ENCODE measurements at regions not wholly inside any gene's neighbourhood (a gene's known extent, or its start where the extent isn't known, plus 50 kb on each side); places are given as distances from the start of the nearest gene placed in this dataset.

- DNase-seq (ENCODE audit: low read depth), result no peak
- TF ChIP-seq CTCF (IDR thresholded peaks at IDR 0.05; ENCODE audit: control insufficient read depth, extremely low read depth, insufficient read depth), result 0 out of 2 replicates have a peak, but pooled peaks have one; percentile 17
Observed at GRCh38 chr7:106520962-106521514, 139.9 kb downstream of the CCDC71L start.

GRCh38 chr7:106518967-106519366 lies 142.0 kb downstream of the CCDC71L start:
- H3K4me3 ChIP-seq (ENCODE audit: low read depth, low read length), result no peak overlapping the region
- DNase-seq (ENCODE audit: low read depth), result no peak
- TF ChIP-seq CTCF (IDR thresholded peaks at IDR 0.05; ENCODE audit: control insufficient read depth, extremely low read depth, insufficient read depth), result no peak

More at GRCh38 chr7:106520962-106521514, 139.9 kb downstream of the CCDC71L start:
- H3K4me3 ChIP-seq (ENCODE audit: low read depth, low read length), result no peak overlapping the region

GRCh38 chr7:106518239-106518638 lies 142.7 kb downstream of the CCDC71L start:
- TF ChIP-seq CTCF (IDR thresholded peaks at IDR 0.05; ENCODE audit: control insufficient read depth, extremely low read depth, insufficient read depth), result no peak
- no peak for DNase-seq (ENCODE audit: low read depth)

GRCh38 chr7:106517508-106517907 lies 143.4 kb downstream of the CCDC71L start:
- TF ChIP-seq CTCF (IDR thresholded peaks at IDR 0.05; ENCODE audit: control insufficient read depth, extremely low read depth, insufficient read depth), result no peak
- no peak overlapping the region for H3K4me3 ChIP-seq (ENCODE audit: low read depth, low read length)
- DNase-seq (ENCODE audit: low read depth), result no peak

More at GRCh38 chr7:106518239-106518638, 142.7 kb downstream of the CCDC71L start:
- H3K4me3 ChIP-seq (ENCODE audit: low read depth, low read length), result no peak overlapping the region

GRCh38 chr7:106515321-106515720 lies 145.6 kb downstream of the CCDC71L start:
- no peak for DNase-seq (ENCODE audit: low read depth)
- no peak for TF ChIP-seq CTCF (IDR thresholded peaks at IDR 0.05; ENCODE audit: control insufficient read depth, extremely low read depth, insufficient read depth)
- H3K4me3 ChIP-seq (ENCODE audit: low read depth, low read length), result no peak overlapping the region

GRCh38 chr7:106514881-106515280 lies 146.1 kb downstream of the CCDC71L start:
- no peak overlapping the region for H3K4me3 ChIP-seq (ENCODE audit: low read depth, low read length)
- no peak for DNase-seq (ENCODE audit: low read depth)
- TF ChIP-seq CTCF (IDR thresholded peaks at IDR 0.05; ENCODE audit: control insufficient read depth, extremely low read depth, insufficient read depth), result no peak

GRCh38 chr7:106512217-106512616 lies 148.7 kb downstream of the CCDC71L start:
- TF ChIP-seq CTCF (IDR thresholded peaks at IDR 0.05; ENCODE audit: control insufficient read depth, extremely low read depth, insufficient read depth), result no peak
- no peak overlapping the region for H3K4me3 ChIP-seq (ENCODE audit: low read depth, low read length)

More at GRCh38 chr7:106512217-106512616, 148.7 kb downstream of the CCDC71L start:
- no peak for DNase-seq (ENCODE audit: low read depth)

All from LNCaP clone FGC (cell line).